ENCODE measurements at regions not wholly inside any gene's neighbourhood (a gene's known extent, or its start where the extent isn't known, plus 50 kb on each side); places are given as distances from the start of the nearest gene placed in this dataset.

- TF ChIP-seq CTCF (IDR thresholded peaks at IDR 0.05): no peak
- TF ChIP-seq EZH2 (IDR thresholded peaks at IDR 0.05): no peak
- no peak for TF ChIP-seq EZH2phosphoT487 (IDR thresholded peaks at IDR 0.05)
Measured at GRCh38 chrX:574830-575229, 55.8 kb upstream of the SHOX start.

All from neural progenitor cell (in vitro differentiated cells).